Tongue (tissue), 1 donor: ENCODE measurements at regions not wholly inside any gene's neighbourhood (a gene's known extent, or its start where the extent isn't known, plus 50 kb on each side); places are given as distances from the start of the nearest gene placed in this dataset.
A peak's percentile ranks its signal among the peaks of the same experiment; 100 is the strongest.
"Not testable (repeated sequence)": the region's sequence is repeated elsewhere in the genome, so short reads cannot be mapped to it uniquely, and the experiment has no call there.

Experiments used
- DNase-seq: peaks from one replicate; pipeline ENCODE4 v3.0.0-alpha.2; 2015

GRCh38 chr3:88408935-88409334 is 259.2 kb downstream of the C3orf38 start:
- no peak for DNase-seq

GRCh38 chr3:88410259-88410658 is 260.5 kb downstream of the C3orf38 start:
- DNase-seq: no peak

- no peak for DNase-seq
These were observed 262.6 kb downstream of the C3orf38 start for GRCh38 chr3:88412346-88412745.

- no peak for DNase-seq
These were observed 266.7 kb downstream of the C3orf38 start for GRCh38 chr3:88416436-88416835.

- DNase-seq: no peak
These were observed 268.5 kb downstream of the C3orf38 start for GRCh38 chr3:88418219-88418618.

- peak; percentile 43 for DNase-seq
These were observed 283.8 kb downstream of the C3orf38 start for GRCh38 chr3:88433568-88433967.

GRCh38 chr3:88434001-88434400 is 284.2 kb downstream of the C3orf38 start:
- DNase-seq: no peak

- no peak for DNase-seq
These were observed 290.9 kb downstream of the C3orf38 start for GRCh38 chr3:88440701-88441100.

GRCh38 chr3:88443066-88443465 is 293.3 kb downstream of the C3orf38 start:
- DNase-seq: no peak

GRCh38 chr3:88444251-88444650 is 294.5 kb downstream of the C3orf38 start:
- peak; percentile 2 for DNase-seq

GRCh38 chr3:88452228-88452627 is 302.5 kb downstream of the C3orf38 start:
- DNase-seq: no peak

- no peak for DNase-seq
These were observed 310.6 kb downstream of the C3orf38 start for GRCh38 chr3:88460369-88460768.

- DNase-seq: no peak
These were observed 312.5 kb downstream of the C3orf38 start for GRCh38 chr3:88462230-88462629.

- DNase-seq: no peak
These were observed 317.4 kb downstream of the C3orf38 start for GRCh38 chr3:88467191-88467590.

- DNase-seq: no peak
These were observed 319.5 kb downstream of the C3orf38 start for GRCh38 chr3:88469216-88469615.

- DNase-seq: no peak
These were observed 328.7 kb downstream of the C3orf38 start for GRCh38 chr3:88478460-88478859.

GRCh38 chr3:88480822-88481221 is 331.1 kb downstream of the C3orf38 start:
- no peak for DNase-seq

- DNase-seq: no peak
These were observed 335.2 kb downstream of the C3orf38 start for GRCh38 chr3:88485001-88485400.

- DNase-seq: not testable (repeated sequence)
These were observed 359.1 kb downstream of the C3orf38 start for GRCh38 chr3:88508818-88509217.

GRCh38 chr3:88509582-88509981 is 359.8 kb downstream of the C3orf38 start:
- DNase-seq: no peak

GRCh38 chr3:88528494-88528893 is 378.7 kb downstream of the C3orf38 start:
- no peak for DNase-seq

GRCh38 chr3:88534534-88534933 is 384.8 kb downstream of the C3orf38 start:
- DNase-seq: no peak

GRCh38 chr3:88535563-88535962 is 385.8 kb downstream of the C3orf38 start:
- DNase-seq: no peak

GRCh38 chr3:88542916-88543315 is 393.2 kb downstream of the C3orf38 start:
- peak; percentile 47 for DNase-seq

GRCh38 chr3:88572450-88572849 is 422.7 kb downstream of the C3orf38 start:
- DNase-seq: no peak
